ENCODE measurements at regions not wholly inside any gene's neighbourhood (a gene's known extent, or its start where the extent isn't known, plus 50 kb on each side); places are given as distances from the start of the nearest gene placed in this dataset.

- DNase-seq (ENCODE audit: low spot score) = no peak
Measured at GRCh38 chr3:194995334-194995733, 275.6 kb downstream of the XXYLT1 start.

GRCh38 chr3:194995922-194996321, 275.0 kb downstream of the XXYLT1 start:
- no peak for DNase-seq (ENCODE audit: low spot score)

- no peak for DNase-seq (ENCODE audit: low spot score)
Measured at GRCh38 chr3:194996746-194997145, 274.2 kb downstream of the XXYLT1 start.

GRCh38 chr3:194998417-194998816, 272.5 kb downstream of the XXYLT1 start:
- no peak for DNase-seq (ENCODE audit: low spot score)

GRCh38 chr3:194998948-194999347, 272.0 kb downstream of the XXYLT1 start:
- DNase-seq (ENCODE audit: low spot score) = no peak

- DNase-seq (ENCODE audit: low spot score) = no peak
Measured at GRCh38 chr3:194999491-194999890, 271.5 kb downstream of the XXYLT1 start.

- no peak for DNase-seq (ENCODE audit: low spot score)
Measured at GRCh38 chr3:195001261-195001660, 269.7 kb downstream of the XXYLT1 start.

- no peak for DNase-seq (ENCODE audit: low spot score)
Measured at GRCh38 chr3:195001961-195002861, 268.7 kb downstream of the XXYLT1 start.

- DNase-seq (ENCODE audit: low spot score) = no peak
Measured at GRCh38 chr3:195003006-195003892, 267.7 kb downstream of the XXYLT1 start.

- no peak for DNase-seq (ENCODE audit: low spot score)
Measured at GRCh38 chr3:195003893-195004289, 267.1 kb downstream of the XXYLT1 start.

- no peak for DNase-seq (ENCODE audit: low spot score)
Measured at GRCh38 chr3:195004512-195005250, 266.3 kb downstream of the XXYLT1 start.

GRCh38 chr3:195005251-195005620, 265.7 kb downstream of the XXYLT1 start:
- DNase-seq (ENCODE audit: low spot score) = no peak

GRCh38 chr3:195005759-195006510, 265.0 kb downstream of the XXYLT1 start:
- DNase-seq (ENCODE audit: low spot score) = no peak

GRCh38 chr3:195007151-195007550, 263.8 kb downstream of the XXYLT1 start:
- no peak for DNase-seq (ENCODE audit: low spot score)

GRCh38 chr3:195007766-195008165, 263.2 kb downstream of the XXYLT1 start:
- DNase-seq (ENCODE audit: low spot score) = no peak

- no peak for DNase-seq (ENCODE audit: low spot score)
Measured at GRCh38 chr3:195008816-195009215, 262.1 kb downstream of the XXYLT1 start.

- no peak for DNase-seq (ENCODE audit: low spot score)
Measured at GRCh38 chr3:195009616-195010015, 261.3 kb downstream of the XXYLT1 start.

GRCh38 chr3:195010551-195011100, 260.3 kb downstream of the XXYLT1 start:
- DNase-seq (ENCODE audit: low spot score) = no peak

- no peak for DNase-seq (ENCODE audit: low spot score)
Measured at GRCh38 chr3:195011231-195011834, 259.6 kb downstream of the XXYLT1 start.

GRCh38 chr3:195012100-195012499, 258.9 kb downstream of the XXYLT1 start:
- no peak for DNase-seq (ENCODE audit: low spot score)

GRCh38 chr3:195012571-195012970, 258.4 kb downstream of the XXYLT1 start:
- DNase-seq (ENCODE audit: low spot score) = no peak

All from CD4-positive, alpha-beta T cell treated with Interleukin-15 for 4 hours (primary cell).